ENCODE measurements at regions not wholly inside any gene's neighbourhood (a gene's known extent, or its start where the extent isn't known, plus 50 kb on each side); places are given as distances from the start of the nearest gene placed in this dataset.
"Not testable (repeated sequence)": the region's sequence is repeated elsewhere in the genome, so short reads cannot be mapped to it uniquely, and the experiment has no call there.

DNA sequence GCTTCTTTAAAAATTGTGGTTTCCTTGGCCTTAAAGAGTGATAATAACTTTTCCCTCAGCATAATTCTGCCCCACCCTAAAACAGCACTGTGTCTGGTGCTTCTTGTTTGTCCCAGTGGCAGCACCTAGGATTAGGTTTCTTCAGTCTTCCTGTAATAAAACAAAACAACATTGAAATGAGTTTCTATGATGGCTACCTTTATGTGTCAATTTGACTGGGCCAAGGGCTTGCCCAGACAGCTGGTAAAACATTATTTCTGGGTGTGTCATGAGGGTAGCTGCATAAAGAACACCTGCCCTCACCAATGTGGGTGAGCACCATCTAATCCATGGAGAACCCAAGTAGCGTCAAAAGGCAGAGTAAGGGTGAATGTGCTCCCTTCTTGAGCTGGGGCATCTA, 117.8 kb downstream of the QRSL1 start:
- no peaks in the 10 kb centered on the region; the same call in 1 of the 2 replicates for H3K4me1 ChIP-seq
- no peak overlapping the region for H3K4me3 ChIP-seq (ENCODE audit: low read depth, low read length)
- TF ChIP-seq CTCF (IDR thresholded peaks at IDR 0.05; ENCODE audit: low read depth, low read length): no peak
- H3K27me3 ChIP-seq: no peaks in the 10 kb centered on the region
- H3K9me3 ChIP-seq: no peaks in the 10 kb centered on the region; the same call in 1 of the 2 replicates
- DNase-seq: no peak
- H3K36me3 ChIP-seq: no peaks in the 10 kb centered on the region

DNA sequence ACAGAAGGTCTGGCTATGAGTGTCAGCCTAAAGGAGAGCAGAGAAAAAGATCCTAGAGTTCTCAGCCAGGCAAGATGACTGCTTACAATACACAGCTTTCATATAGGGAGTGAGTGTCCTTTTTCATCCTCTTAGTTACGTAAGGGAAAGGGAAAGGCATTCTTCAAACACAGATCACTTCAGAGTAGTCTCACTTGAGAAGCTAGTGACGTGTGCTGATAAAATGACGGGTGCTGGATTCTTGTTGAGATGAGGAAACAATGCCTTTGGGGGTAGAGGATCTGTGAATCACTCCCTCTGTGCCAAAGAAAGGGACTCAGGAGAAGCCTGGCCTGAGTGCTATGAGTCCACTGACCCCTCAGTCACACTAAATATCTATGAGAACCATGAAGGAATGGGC, 117.3 kb downstream of the QRSL1 start:
- no peaks in the 10 kb centered on the region; the same call in 1 of the 2 replicates for H3K4me1 ChIP-seq
- no peak overlapping the region for H3K4me3 ChIP-seq (ENCODE audit: low read depth, low read length)
- no peak for DNase-seq

DNA sequence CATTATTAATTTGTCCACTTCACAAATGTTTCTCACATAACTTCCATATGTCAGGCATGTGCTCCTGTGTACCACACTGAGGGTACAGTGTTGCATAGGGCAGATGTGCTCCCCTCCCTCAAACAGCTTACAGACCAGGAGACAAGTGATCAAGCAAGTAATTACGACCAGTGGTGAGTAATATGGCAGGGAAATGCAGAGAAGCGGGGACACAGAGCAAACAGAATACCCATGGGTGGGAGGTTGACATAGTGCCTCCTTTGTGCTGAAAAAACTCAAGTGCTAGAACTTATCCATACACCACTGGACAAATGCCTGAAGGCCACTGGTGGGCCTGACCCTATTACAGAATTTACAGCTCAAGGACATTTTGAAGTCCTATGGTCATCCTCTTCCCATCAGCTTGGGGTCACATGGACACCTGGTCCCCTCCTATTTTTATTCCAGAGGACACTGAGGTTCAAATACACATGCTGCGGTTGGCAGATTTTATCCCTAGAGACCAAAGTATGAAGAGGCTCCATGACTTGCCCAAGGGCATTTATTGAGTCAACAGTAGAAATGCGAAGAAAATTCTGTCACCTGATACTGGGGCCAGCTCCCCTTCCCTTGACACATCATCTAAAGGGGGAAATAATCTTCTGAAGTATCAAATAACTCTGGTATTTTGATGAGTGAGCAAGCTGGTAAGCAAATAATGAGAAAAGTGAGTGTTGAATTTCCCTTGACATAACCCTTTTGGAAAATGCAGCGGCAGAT, 116.6 kb downstream of the QRSL1 start:
- TF ChIP-seq CTCF (IDR thresholded peaks at IDR 0.05; ENCODE audit: low read depth, low read length): no peak
- DNase-seq: no peak
- Histone ChIP-seq H3K4me3 (ENCODE audit: low read depth, low read length) (no peak overlapping the region), H3K9me3 (no peaks in the 10 kb centered on the region; the same call in 1 of the 2 replicates), H3K4me1 (no peaks in the 10 kb centered on the region; the same call in 1 of the 2 replicates), H3K27me3 (no peaks in the 10 kb centered on the region), H3K36me3 (no peaks in the 10 kb centered on the region)

More for the DNA sequence above, 117.3 kb downstream of the QRSL1 start:
- no peak for TF ChIP-seq CTCF (IDR thresholded peaks at IDR 0.05; ENCODE audit: low read depth, low read length)
- Histone ChIP-seq H3K9me3 (no peaks in the 10 kb centered on the region; the same call in 1 of the 2 replicates), H3K36me3 (no peaks in the 10 kb centered on the region), H3K27me3 (no peaks in the 10 kb centered on the region)

DNA sequence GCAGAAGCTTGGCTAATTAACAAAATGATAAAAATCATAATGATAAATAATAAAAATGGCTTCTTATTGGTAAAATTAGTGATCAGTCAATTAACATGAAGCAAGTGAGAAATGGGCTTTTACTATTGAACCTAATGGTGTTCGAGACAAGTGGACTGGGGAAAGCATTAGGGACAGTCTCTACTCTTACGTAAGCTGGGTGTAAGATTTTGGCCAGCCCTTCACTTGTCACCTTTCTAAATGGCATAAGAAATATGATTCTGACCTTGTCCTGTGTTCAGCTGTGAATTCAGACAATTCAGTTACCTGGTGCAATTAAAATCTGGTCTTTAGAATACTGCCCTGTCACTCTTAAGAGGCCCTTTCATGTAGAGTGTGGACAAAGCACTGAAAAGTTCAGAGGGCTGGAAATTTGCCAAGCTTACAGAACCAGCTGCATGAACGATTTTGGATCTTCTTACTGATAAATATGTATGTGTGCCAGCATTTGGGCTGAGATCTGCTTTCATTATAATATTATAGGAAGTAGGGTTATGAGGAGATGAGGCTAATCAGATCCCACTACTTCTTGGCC, 115.9 kb downstream of the QRSL1 start:
- no peak for TF ChIP-seq CTCF (IDR thresholded peaks at IDR 0.05; ENCODE audit: low read depth, low read length)
- no peaks in the 10 kb centered on the region for H3K4me1 ChIP-seq
- no peak for DNase-seq
- no peak overlapping the region for H3K4me3 ChIP-seq (ENCODE audit: low read depth, low read length)
- no peaks in the 10 kb centered on the region for H3K36me3 ChIP-seq
- H3K27me3 ChIP-seq: no peaks in the 10 kb centered on the region
- H3K9me3 ChIP-seq: no peaks in the 10 kb centered on the region; the same call in 1 of the 2 replicates

GRCh38 chr6:106744781-106745180, 115.4 kb downstream of the QRSL1 start:
- Histone ChIP-seq H3K4me1 (no peaks in the 10 kb centered on the region), H3K27me3 (no peaks in the 10 kb centered on the region), H3K36me3 (no peaks in the 10 kb centered on the region), H3K4me3 (ENCODE audit: low read depth, low read length) (no peak overlapping the region), H3K9me3 (no peaks in the 10 kb centered on the region; the same call in 1 of the 2 replicates)
- TF ChIP-seq CTCF (IDR thresholded peaks at IDR 0.05; ENCODE audit: low read depth, low read length): no peak
- DNase-seq: no peak

DNA sequence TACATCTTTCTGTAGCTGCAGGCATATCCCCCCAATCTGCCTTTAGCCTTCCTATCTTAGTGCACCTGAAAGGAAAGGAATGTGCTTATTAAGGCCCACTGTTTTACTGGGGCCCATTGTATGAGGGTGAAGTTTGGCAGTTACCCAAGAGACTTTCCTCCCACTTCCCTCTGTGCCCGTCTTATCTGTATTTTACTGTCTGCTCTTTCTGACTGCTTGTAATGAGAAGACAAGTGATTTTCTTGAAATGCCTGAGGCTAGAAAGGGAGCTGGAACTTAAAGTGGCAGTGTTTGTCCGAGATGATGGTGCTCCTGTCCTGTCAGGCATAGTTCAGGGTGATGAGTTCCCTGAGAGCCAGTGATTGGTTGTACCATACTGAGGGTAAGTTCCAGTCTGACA, 114.7 kb downstream of the QRSL1 start:
- not testable (repeated sequence) for H3K36me3 ChIP-seq, DNase-seq, H3K27me3 ChIP-seq

More for the DNA sequence above, 114.7 kb downstream of the QRSL1 start:
- H3K4me3 ChIP-seq (ENCODE audit: low read depth, low read length); H3K4me1 ChIP-seq; H3K9me3 ChIP-seq: not testable (repeated sequence)

All from BE2C (cell line).